CD4-positive, alpha-beta T cell (primary cell): ENCODE measurements at regions not wholly inside any gene's neighbourhood (a gene's known extent, or its start where the extent isn't known, plus 50 kb on each side); places are given as distances from the start of the nearest gene placed in this dataset.
"Not testable (repeated sequence)": the region's sequence is repeated elsewhere in the genome, so short reads cannot be mapped to it uniquely, and the experiment has no call there.

Experiments
- ATAC-seq: fragments of 200-7000 bp; cut with Tn5 transposase; one replicate; pipeline ENCODE4 v1.10.0; 2022; ENCODE audit warnings: mild to moderate bottlenecking; ENCODE audit not compliant: poor library complexity
- CTCF ChIA-PET: fragments of 350-600 bp; sonication (Branson Sonifier 250); formaldehyde crosslinking; loops from one replicate; lab custom pipeline; 2021; ENCODE audit warnings: antibody characterized with exemption, inconsistent platforms; lab: Charles Lee
- POLR2A ChIA-PET: fragments of 350-600 bp; sonication (Branson Sonifier 250); formaldehyde crosslinking; loops from one replicate; lab custom pipeline; 2021; ENCODE audit warnings: antibody characterized with exemption, inconsistent platforms; lab: Charles Lee
- DNase-seq, 14 experiments: peaks; one replicate each; pipeline ENCODE4 v3.0.0-alpha.2; 2013 to 2020; ENCODE audit warnings: mixed read lengths in 2 of 14
- H3K27ac ChIP-seq, 2 donors: one replicate each; pipeline versions ENCODE4 v1.5.1 to v1.7.0; 2013; ENCODE audit warnings: low read length in 2 of 2, low read depth in 1 of 2, mild to moderate bottlenecking in 1 of 2
- H3K27me3 ChIP-seq, 2 experiments: 1 replicate in 1 of 2; 2 replicates in 1 of 2; pipeline versions ENCODE4 v1.6.1 to v1.7.0; 2013; ENCODE audit warnings: low read length in 2 of 2, control low read depth in 1 of 2, mild to moderate bottlenecking in 1 of 2, moderate library complexity in 1 of 2; ENCODE audit not compliant: insufficient read depth in 2 of 2, control insufficient read depth in 1 of 2
- H3K36me3 ChIP-seq: one replicate; pipeline ENCODE4 v1.6.1; 2013; ENCODE audit warnings: low read length, control low read depth; ENCODE audit not compliant: insufficient read depth
- H3K4me1 ChIP-seq: one replicate; pipeline ENCODE4 v1.6.1; 2013; ENCODE audit warnings: low read length, control low read depth; ENCODE audit not compliant: insufficient read depth
- H3K4me3 ChIP-seq: one replicate; pipeline ENCODE4 v1.5.1; 2013; ENCODE audit warnings: mild to moderate bottlenecking, low read length, moderate library complexity
- H3K9me3 ChIP-seq, 2 experiments: 1 replicate in 1 of 2; 2 replicates in 1 of 2; pipeline versions ENCODE4 v1.6.1 to v1.7.0; 2013; ENCODE audit warnings: low read length in 2 of 2, mild to moderate bottlenecking in 2 of 2, control low read depth in 1 of 2, moderate library complexity in 1 of 2; ENCODE audit not compliant: control insufficient read depth in 1 of 2, insufficient read depth in 1 of 2
- H3K27ac Mint-ChIP-seq: one replicate; pipeline ENCODE4 v1.8.0; 2020; ENCODE audit warnings: mixed read lengths
- H3K27me3 Mint-ChIP-seq: one replicate; pipeline ENCODE4 v1.8.0; 2021; ENCODE audit warnings: mixed read lengths
- H3K36me3 Mint-ChIP-seq: one replicate; pipeline ENCODE4 v1.8.0; 2021; ENCODE audit warnings: low read depth, mixed read lengths
- H3K4me1 Mint-ChIP-seq: one replicate; pipeline ENCODE4 v1.8.0; 2021; ENCODE audit warnings: low read depth, mixed read lengths
- H3K4me3 Mint-ChIP-seq: one replicate; pipeline ENCODE4 v1.8.0; 2020; ENCODE audit warnings: mild to moderate bottlenecking, mixed read lengths
- H3K9me3 Mint-ChIP-seq: one replicate; pipeline ENCODE4 v1.8.0; 2020; ENCODE audit warnings: mixed read lengths
- CTCF ChIP-seq: fragments of 200-600 bp; IDR thresholded peaks from one replicate; pipeline ENCODE4 v1.8.0; 2022; ENCODE audit warnings: antibody characterized with exemption, mild to moderate bottlenecking
- intact Hi-C, 2 experiments: fragments of 100-400 bp; cut with DNase I in 1 of 2; cut with micrococcal nuclease in 1 of 2; formaldehyde crosslinking; loops; one replicate each; pipeline versions ENCODE4 v1.15.1 to v1.9.0; 2023 to 2025; cut with DNase I, micrococcal nuclease

GRCh38 chr7:68078157-68078710, 1081.6 kb downstream of the TYW1 start:
- H3K4me1 ChIP-seq: no peaks in the 10 kb centered on the region

DNA sequence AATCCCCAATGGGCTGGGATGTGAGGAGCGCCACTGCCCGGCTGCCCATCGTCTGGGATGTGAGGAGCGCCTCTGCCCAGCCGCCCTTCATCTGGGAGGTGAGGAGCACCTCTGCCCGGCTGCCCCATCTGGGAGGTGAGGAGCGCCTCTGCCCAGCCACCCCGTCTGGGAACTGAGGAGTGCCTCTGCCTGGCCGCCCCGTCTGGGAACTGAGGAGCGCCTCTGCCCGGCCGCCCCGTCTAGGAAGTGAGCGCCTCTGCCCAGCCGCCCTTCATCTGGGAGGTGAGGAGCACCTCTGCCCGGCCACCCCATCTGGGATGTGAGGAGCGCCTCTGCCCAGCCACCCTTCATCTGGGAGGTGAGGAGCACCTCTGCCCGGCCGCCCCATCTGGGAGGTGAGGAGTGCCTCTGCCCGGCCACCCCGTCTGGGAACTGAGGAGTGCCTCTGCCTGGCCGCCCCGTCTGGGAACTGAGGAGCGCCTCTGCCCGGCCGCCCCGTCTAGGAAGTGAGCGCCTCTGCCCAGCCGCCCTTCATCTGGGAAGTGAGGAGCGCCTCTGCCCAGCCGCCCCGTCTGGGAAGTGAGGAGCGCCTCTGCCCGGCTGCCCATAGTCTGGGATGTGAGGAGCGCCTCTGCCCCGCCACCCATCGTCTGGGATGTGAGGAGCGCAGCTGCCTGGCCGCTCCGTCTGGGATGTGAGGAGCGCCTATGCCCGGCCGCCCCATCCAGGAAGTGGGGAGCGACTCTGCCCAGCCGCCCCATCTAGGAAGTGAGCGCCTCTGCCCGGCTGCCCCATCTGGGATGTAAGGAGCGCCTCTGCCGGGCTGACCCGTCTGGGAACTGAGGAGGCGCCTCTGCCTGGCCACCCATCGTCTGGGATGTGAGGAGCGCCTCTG, 1085.7 kb downstream of the TYW1 start:
- intact Hi-C loops, H3K4me1 ChIP-seq, DNase-seq, H3K27ac Mint-ChIP-seq, H3K27me3 Mint-ChIP-seq, H3K4me3 ChIP-seq, H3K4me1 Mint-ChIP-seq, CTCF ChIA-PET, POLR2A ChIA-PET, H3K27ac ChIP-seq, H3K4me3 Mint-ChIP-seq, H3K36me3 ChIP-seq, ATAC-seq, H3K27me3 ChIP-seq, H3K36me3 Mint-ChIP-seq: not testable (repeated sequence)
- H3K9me3 ChIP-seq: peaks cover 4 to 38% of the 10 kb centered on the region in 2 experiments
- H3K9me3 Mint-ChIP-seq: peaks cover 14% of the 10 kb centered on the region

More at GRCh38 chr7:68078157-68078710, 1081.6 kb downstream of the TYW1 start:
- Mint-ChIP-seq H3K27me3 (no peaks in the 10 kb centered on the region), H3K4me3 (no peak overlapping the region), H3K27ac (no peak overlapping the region), H3K36me3 (peaks cover 3% of the 10 kb centered on the region), H3K9me3 (peaks cover 13% of the 10 kb centered on the region), H3K4me1 (no peaks in the 10 kb centered on the region)
- ATAC-seq (no peak), DNase-seq (no peak)
- ChIA-PET CTCF (no interaction called here), POLR2A (no interaction called here)
- Histone ChIP-seq H3K9me3 (peaks cover 4 to 38% of the 10 kb centered on the region in 2 experiments), H3K4me3 (no peak overlapping the region), H3K36me3 (no peaks in the 10 kb centered on the region), H3K27ac (no peak overlapping the region), H3K27me3 (no peaks in the 10 kb centered on the region)
- no peak for TF ChIP-seq CTCF
- intact Hi-C loops: no loop called here

- intact Hi-C loops, H3K4me3 ChIP-seq, H3K27me3 Mint-ChIP-seq, H3K4me3 Mint-ChIP-seq, H3K36me3 ChIP-seq, POLR2A ChIA-PET, CTCF ChIA-PET, H3K36me3 Mint-ChIP-seq, H3K27ac Mint-ChIP-seq, DNase-seq, H3K27ac ChIP-seq, H3K27me3 ChIP-seq, ATAC-seq, H3K4me1 ChIP-seq, H3K4me1 Mint-ChIP-seq: not testable (repeated sequence)
- peaks cover 11% of the 10 kb centered on the region for H3K9me3 Mint-ChIP-seq
- H3K9me3 ChIP-seq: peaks cover 4 to 35% of the 10 kb centered on the region in 2 experiments
These were observed 1086.5 kb downstream of the TYW1 start for GRCh38 chr7:68082961-68083657.

DNA sequence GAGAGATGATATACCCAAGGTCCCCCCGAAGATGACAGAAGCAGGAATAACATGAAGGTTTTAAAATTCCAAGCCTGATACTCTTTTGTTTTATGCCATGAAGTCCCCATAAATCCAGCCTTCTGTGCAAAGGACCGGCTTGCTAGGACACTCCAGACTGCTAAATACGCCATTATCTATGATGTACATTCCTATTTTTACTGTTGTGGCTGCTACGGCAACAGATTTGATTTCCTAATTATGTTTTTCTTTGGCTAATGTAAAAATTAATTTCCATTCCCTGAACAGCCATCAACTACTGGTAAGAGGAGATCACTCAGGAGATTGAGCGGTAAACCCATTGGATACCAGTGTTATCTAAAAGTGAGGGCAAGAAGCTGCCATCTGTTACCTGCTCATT, 1090.8 kb downstream of the TYW1 start:
- peaks cover 4 to 46% of the 10 kb centered on the region in 2 experiments for H3K9me3 ChIP-seq
- TF ChIP-seq CTCF: no peak
- no peak overlapping the region for H3K4me3 ChIP-seq
- Mint-ChIP-seq H3K27me3 (no peaks in the 10 kb centered on the region), H3K4me3 (no peak overlapping the region), H3K9me3 (peaks cover 4% of the 10 kb centered on the region), H3K36me3 (no peaks in the 10 kb centered on the region), H3K4me1 (no peaks in the 10 kb centered on the region), H3K27ac (no peak overlapping the region)
- ATAC-seq (no peak), DNase-seq (no peak)
- no peak overlapping the region for H3K27ac ChIP-seq
- ChIA-PET CTCF (no interaction called here), POLR2A (no interaction called here)
- H3K36me3 ChIP-seq: no peaks in the 10 kb centered on the region
- H3K27me3 ChIP-seq: no peaks in the 10 kb centered on the region
- intact Hi-C loops: no loop called here
- H3K4me1 ChIP-seq: no peaks in the 10 kb centered on the region
